HG02798 (cell line): ENCODE measurements at regions not wholly inside any gene's neighbourhood (a gene's known extent, or its start where the extent isn't known, plus 50 kb on each side); places are given as distances from the start of the nearest gene placed in this dataset.
"Not testable (repeated sequence)": the region's sequence is repeated elsewhere in the genome, so short reads cannot be mapped to it uniquely, and the experiment has no call there.

ENCODE experiments used
- ATAC-seq: cut with Tn5 transposase; IDR thresholded peaks from one replicate; pipeline ENCODE4 v1.9.1; 2021; ENCODE audit warnings: mild to moderate bottlenecking; ENCODE audit not compliant: unreplicated experiment, poor library complexity

GRCh38 chr20:57824909-57825308, 115.1 kb upstream of the PMEPA1 start:
- ATAC-seq: no peak

- no peak for ATAC-seq
Observed at GRCh38 chr20:57821935-57822334, 112.1 kb upstream of the PMEPA1 start.

GRCh38 chr20:57819691-57820380, 110.0 kb upstream of the PMEPA1 start:
- ATAC-seq: no peak

- ATAC-seq: no peak
Observed at GRCh38 chr20:57819291-57819690, 109.5 kb upstream of the PMEPA1 start.

GRCh38 chr20:57818418-57819181, 108.8 kb upstream of the PMEPA1 start:
- ATAC-seq: no peak

GRCh38 chr20:57815405-57815804, 105.6 kb upstream of the PMEPA1 start:
- ATAC-seq: no peak

GRCh38 chr20:57814529-57814928, 104.7 kb upstream of the PMEPA1 start:
- ATAC-seq: no peak

- ATAC-seq: no peak
Observed at GRCh38 chr20:57813509-57814269, 103.9 kb upstream of the PMEPA1 start.

GRCh38 chr20:57812632-57813031, 102.8 kb upstream of the PMEPA1 start:
- not testable (repeated sequence) for ATAC-seq

GRCh38 chr20:57811374-57812020, 101.7 kb upstream of the PMEPA1 start:
- ATAC-seq: no peak

GRCh38 chr20:57810511-57811373, 100.9 kb upstream of the PMEPA1 start:
- no peak for ATAC-seq

GRCh38 chr20:57809661-57810172, 99.9 kb upstream of the PMEPA1 start:
- no peak for ATAC-seq

- no peak for ATAC-seq
Observed at GRCh38 chr20:57809149-57809548, 99.3 kb upstream of the PMEPA1 start.

- ATAC-seq: no peak
Observed at GRCh38 chr20:57808264-57809070, 98.7 kb upstream of the PMEPA1 start.

GRCh38 chr20:57807401-57808263, 97.8 kb upstream of the PMEPA1 start:
- ATAC-seq: no peak

- ATAC-seq: no peak
Observed at GRCh38 chr20:57806975-57807374, 97.2 kb upstream of the PMEPA1 start.

- no peak for ATAC-seq
Observed at GRCh38 chr20:57806476-57806875, 96.7 kb upstream of the PMEPA1 start.

GRCh38 chr20:57805747-57806146, 95.9 kb upstream of the PMEPA1 start:
- no peak for ATAC-seq
